GM18517 (cell line): ENCODE measurements at regions not wholly inside any gene's neighbourhood (a gene's known extent, or its start where the extent isn't known, plus 50 kb on each side); places are given as distances from the start of the nearest gene placed in this dataset.

Experiments
- ATAC-seq: cut with Tn5 transposase; IDR thresholded peaks from one replicate; pipeline ENCODE4 v1.9.1; 2021; ENCODE audit warnings: mild to moderate bottlenecking, moderate library complexity; ENCODE audit not compliant: unreplicated experiment

GRCh38 chr10:16341637-16342036 is 95.2 kb upstream of the PTER start:
- ATAC-seq = no peak

- ATAC-seq = no peak
Observed at GRCh38 chr10:16348891-16349290, 87.9 kb upstream of the PTER start.

- no peak for ATAC-seq
Observed at GRCh38 chr10:16352146-16352545, 84.7 kb upstream of the PTER start.

GRCh38 chr10:16360001-16360400 is 76.8 kb upstream of the PTER start:
- no peak for ATAC-seq

- ATAC-seq = no peak
Observed at GRCh38 chr10:16360425-16360824, 76.4 kb upstream of the PTER start.

GRCh38 chr10:16361086-16361485 is 75.7 kb upstream of the PTER start:
- ATAC-seq = no peak

DNA sequence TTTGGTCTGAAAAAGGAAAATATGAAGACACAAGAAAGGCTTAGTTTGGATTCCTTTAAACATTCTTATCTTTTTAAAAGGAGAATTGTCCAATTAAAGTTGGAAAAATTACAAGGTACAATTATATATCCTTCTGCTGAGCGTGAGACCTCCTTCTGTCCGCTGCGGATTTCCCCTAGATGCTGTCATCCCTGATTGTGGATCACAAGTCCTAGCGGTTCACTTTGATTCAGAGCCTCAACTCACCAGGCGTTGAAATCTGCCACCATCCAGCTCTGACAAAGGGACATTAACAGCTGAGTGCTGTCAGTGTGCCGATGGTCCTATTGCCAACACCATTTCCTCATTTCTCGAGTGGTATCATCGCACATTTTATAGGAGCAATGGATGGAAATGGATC is 73.1 kb upstream of the PTER start:
- no peak for ATAC-seq

- no peak for ATAC-seq
Observed at GRCh38 chr10:16367621-16368292, 69.1 kb upstream of the PTER start.

DNA sequence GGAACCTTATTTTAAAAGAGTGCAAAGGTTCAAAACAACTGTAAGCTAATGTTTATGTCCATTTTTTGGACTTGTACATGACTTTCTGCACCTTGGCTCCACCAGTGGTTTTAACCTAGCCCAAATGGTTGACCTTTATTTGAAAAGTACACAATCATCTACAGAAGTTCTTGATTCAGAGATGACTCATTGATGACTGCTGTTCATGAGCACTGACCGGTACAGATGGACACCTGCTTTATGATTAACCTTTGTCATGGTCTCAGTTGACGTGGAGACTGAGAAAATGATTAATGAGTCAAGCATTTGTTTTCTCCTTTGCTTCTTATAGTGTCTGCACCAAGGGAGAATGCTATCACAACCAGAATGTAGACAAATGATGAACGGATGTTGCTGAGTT is 55.7 kb upstream of the PTER start:
- peak; percentile 81 for ATAC-seq

DNA sequence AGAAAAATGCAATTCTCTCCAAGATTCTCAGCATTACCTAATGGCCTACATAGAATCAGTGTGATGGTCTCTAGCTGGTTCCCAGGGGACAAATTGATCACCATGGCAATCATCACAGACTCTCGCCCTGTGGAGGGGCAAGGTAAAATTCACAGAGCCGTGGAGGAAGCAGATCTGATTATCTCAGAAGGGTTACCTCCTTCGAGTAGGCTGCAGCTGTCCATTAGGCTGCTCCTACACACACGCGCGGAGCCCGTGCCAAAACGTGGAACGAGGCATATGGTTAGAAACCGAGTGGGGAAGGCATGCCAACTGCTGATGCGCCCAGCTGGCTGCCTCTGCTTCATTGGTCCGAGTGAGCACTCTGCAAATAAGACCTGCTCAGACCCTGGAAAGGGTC is 52.8 kb upstream of the PTER start:
- no peak for ATAC-seq

GRCh38 chr10:16386855-16387254 is 50.0 kb upstream of the PTER start:
- no peak for ATAC-seq
